Fibroblast of pulmonary artery (primary cell): ENCODE measurements at regions not wholly inside any gene's neighbourhood (a gene's known extent, or its start where the extent isn't known, plus 50 kb on each side); places are given as distances from the start of the nearest gene placed in this dataset.

Source experiments
- DNase-seq: peaks from one replicate; pipeline ENCODE4 v3.0.0-alpha.2; 2010; ENCODE audit warnings: low read depth
- H3K4me3 ChIP-seq: replicated peaks from 2 replicates; pipeline ENCODE4 v1.5.1; 2011; ENCODE audit warnings: low read depth, mild to moderate bottlenecking, control low read depth, low read length, moderate library complexity
- TF ChIP-seq, protein P1 (sequence below): IDR thresholded peaks from 2 replicates; pipeline ENCODE4 v1.5.1; 2011; ENCODE audit warnings: mild to moderate bottlenecking, control low read depth, low read length, inconsistent platforms; ENCODE audit errors: missing control alignments

DNA sequence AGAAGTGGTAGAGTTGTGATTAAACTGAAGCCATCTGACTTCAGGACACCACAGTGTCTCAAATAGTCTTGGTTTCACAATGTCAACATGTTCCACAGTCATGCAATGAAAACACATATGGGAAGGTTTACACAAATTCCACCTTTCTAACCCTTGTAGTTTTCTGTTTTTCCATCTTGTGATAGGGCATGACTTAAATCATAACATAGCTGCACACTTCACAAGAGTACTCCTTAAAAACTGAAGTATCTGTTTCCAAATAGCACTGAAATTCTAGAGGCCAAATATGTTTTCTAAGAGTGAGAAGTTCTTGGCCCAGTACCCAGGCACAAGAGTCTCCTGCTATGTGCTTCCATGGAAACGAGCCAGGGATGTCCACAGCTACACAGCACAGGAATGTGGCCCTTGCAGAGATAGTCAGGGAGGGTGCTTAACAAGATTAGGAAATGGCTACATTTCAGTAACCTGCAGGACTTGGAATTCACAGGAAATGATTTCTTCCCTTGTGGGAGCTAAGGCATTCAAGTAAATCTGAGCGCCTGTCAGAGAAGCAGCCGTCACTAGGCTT lies 269.1 kb downstream of the NDFIP2 start:
- peak; percentile 99 for DNase-seq
- TF ChIP-seq, protein P1, sequence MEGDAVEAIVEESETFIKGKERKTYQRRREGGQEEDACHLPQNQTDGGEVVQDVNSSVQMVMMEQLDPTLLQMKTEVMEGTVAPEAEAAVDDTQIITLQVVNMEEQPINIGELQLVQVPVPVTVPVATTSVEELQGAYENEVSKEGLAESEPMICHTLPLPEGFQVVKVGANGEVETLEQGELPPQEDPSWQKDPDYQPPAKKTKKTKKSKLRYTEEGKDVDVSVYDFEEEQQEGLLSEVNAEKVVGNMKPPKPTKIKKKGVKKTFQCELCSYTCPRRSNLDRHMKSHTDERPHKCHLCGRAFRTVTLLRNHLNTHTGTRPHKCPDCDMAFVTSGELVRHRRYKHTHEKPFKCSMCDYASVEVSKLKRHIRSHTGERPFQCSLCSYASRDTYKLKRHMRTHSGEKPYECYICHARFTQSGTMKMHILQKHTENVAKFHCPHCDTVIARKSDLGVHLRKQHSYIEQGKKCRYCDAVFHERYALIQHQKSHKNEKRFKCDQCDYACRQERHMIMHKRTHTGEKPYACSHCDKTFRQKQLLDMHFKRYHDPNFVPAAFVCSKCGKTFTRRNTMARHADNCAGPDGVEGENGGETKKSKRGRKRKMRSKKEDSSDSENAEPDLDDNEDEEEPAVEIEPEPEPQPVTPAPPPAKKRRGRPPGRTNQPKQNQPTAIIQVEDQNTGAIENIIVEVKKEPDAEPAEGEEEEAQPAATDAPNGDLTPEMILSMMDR: no peak
- H3K4me3 ChIP-seq: no peak overlapping the region

DNA sequence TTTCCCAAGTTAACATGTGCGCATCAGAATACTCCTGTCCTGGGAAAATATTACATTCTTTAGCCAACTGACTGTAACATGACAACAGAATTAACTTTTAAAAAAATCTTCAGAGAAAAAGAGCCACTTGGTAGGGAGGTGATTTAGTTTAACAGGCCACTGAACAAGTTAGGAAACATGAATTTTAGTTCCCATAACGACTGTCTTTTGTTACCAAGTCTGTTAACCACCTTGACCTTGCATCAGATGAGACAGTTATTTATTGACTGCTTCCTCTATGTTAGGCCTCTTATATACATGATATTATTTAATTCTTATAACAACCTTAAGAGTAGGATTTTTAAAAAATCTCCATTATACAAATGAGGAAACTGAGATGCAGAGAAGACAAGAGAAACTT lies 268.6 kb downstream of the NDFIP2 start:
- no peak overlapping the region for H3K4me3 ChIP-seq
- TF ChIP-seq, protein P1: no peak
- DNase-seq: peak; percentile 16

DNA sequence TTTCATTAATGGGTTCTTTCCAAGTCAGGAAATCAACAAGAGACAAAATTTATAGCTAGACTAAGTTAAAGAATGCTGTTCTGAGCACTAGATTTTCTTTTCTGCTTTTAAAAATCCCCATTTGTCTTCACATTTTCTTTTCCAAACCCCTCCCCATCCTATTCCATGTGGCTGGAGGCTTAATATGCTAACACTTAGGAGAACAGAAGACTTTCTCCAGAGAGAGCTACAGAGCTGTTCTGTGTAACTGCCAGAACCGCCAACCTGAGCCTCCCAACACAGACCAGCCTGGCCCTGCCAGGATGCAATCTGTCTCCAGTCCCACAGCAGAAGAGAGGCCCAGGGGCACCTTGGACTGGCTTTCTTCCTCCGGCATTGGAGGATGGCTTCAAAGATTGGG lies 264.1 kb downstream of the NDFIP2 start:
- TF ChIP-seq, protein P1: no peak
- H3K4me3 ChIP-seq: no peak overlapping the region
- no peak for DNase-seq

DNA sequence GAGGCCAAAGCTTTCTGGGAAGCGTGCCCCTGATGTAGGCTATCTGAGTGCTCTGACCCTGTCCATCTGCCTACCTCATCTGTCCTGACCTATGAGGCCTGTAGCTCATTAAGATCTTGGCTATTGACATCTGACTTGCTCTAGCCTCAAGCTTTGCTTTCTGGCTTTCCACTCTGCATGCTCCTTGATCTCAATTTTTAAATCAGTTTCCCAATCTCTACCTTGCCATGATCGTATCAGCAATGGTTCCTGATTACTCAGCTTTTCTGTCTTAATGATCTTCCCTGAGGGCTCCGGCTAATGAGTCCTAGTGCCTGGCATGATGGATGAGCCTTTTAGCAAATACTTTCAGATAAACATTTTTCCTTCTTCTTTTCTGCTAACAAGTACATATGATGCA lies 262.0 kb downstream of the NDFIP2 start:
- TF ChIP-seq, protein P1: no peak
- DNase-seq: no peak
- no peak overlapping the region for H3K4me3 ChIP-seq

DNA sequence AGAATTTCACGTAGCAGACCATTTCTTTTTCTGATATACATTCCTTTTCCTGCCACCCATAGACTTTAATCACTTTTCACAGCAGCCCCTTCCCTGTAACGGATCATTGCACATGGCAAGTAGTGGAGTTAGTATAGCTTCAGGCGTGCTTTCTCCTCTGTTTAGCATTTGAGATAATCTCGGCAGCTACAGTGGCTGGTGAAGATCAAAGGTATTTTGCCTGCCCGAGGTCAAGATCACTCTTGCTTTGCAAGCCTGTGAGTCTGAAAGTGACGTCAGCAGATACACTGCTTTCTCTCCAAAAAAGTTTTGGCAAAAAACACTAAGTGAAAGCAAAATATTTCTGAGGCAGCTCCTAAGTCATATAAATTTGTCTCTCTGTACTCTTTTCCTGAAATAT lies 260.0 kb downstream of the NDFIP2 start:
- peak; percentile 54 for DNase-seq
- TF ChIP-seq, protein P1: no peak
- no peak overlapping the region for H3K4me3 ChIP-seq

DNA sequence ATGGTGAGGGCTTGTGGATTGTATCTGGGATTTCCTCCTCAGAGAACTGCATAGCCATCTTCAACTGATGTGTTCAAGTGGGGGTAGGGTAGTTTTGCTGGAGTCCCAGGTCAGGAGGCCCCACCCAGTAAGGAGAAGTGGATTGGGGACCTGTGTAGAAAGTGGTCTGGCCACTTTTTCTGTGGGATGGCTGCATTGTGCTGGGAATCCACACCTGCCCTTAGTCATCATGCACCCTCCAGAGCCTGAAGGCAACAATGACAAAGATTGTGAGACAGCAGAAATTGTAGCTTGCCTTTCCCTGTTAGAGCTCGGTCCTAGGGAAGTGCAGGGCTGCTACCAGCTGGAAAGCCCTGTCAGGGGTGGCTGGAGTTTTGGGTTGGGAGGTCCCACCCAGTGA lies 255.4 kb downstream of the NDFIP2 start:
- TF ChIP-seq, protein P1: no peak
- no peak overlapping the region for H3K4me3 ChIP-seq
- no peak for DNase-seq

DNA sequence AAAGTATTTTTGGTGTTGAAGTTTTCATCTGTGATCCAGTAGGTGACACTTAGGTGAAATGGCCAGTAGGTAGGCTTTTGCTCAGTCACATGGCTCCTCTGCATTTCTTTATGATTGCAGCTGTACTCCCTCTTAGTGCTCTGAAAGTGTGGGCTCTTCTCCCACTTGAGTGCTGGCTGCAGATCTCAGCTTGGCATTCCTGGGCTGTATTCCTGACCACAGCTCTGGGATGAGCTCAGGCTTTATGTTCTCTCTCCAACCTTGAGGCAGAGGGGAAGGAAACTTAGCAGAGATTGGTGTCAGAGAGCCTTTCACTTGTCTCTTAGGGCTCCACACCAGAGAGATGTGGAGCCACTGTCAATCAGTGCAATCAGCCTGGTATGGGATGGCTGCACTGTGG lies 254.3 kb downstream of the NDFIP2 start:
- peak; percentile 33 for DNase-seq
- TF ChIP-seq, protein P1: no peak
- no peak overlapping the region for H3K4me3 ChIP-seq
